H1 (cell line): ENCODE measurements at regions not wholly inside any gene's neighbourhood (a gene's known extent, or its start where the extent isn't known, plus 50 kb on each side); places are given as distances from the start of the nearest gene placed in this dataset.

Experiments
- CTCF ChIA-PET: fragments of 300-600 bp; sonication (Branson Sonifier 250); formaldehyde crosslinking; loops from one replicate; lab custom pipeline; 2021; ENCODE audit not compliant: partially characterized antibody; lab: Charles Lee
- POLR2A ChIA-PET: fragments of 300-600 bp; sonication (Branson Sonifier 250); formaldehyde crosslinking; loops from one replicate; lab custom pipeline; 2021; ENCODE audit warnings: inconsistent platforms; ENCODE audit not compliant: partially characterized antibody; lab: Charles Lee
- DNase-seq, 2 experiments: peaks; one replicate each; pipeline versions ENCODE4 v3.0.0 to v3.0.0-alpha.2; 2010 to 2022; ENCODE audit warnings: low spot score in 2 of 2, low read depth in 1 of 2, mixed read lengths in 1 of 2
- FAIRE-seq: peaks from 2 replicates; lab custom pipeline; 2011; peaks lifted over from hg19 to GRCh38; lab: Jason Lieb, UNC
- H2AFZ ChIP-seq: 2 replicates; pipeline ENCODE4 v1.8.1; 2012; ENCODE audit warnings: low read length, inconsistent platforms
- H2AK5ac ChIP-seq: 2 replicates; pipeline ENCODE4 v1.6.1; 2013; ENCODE audit warnings: low read depth, low read length
- H2BK120ac ChIP-seq: replicated peaks from 2 replicates; pipeline ENCODE3; 2013; ENCODE audit warnings: low read depth, low read length, inconsistent platforms
- H2BK12ac ChIP-seq: 2 replicates; pipeline ENCODE4 v1.6.1; 2013; ENCODE audit warnings: low read depth, low read length
- H2BK15ac ChIP-seq: 2 replicates; pipeline ENCODE4 v1.6.1; 2013; ENCODE audit warnings: low read length
- H2BK20ac ChIP-seq: 2 replicates; pipeline ENCODE4 v1.6.1; 2013; ENCODE audit warnings: low read length
- H2BK5ac ChIP-seq: 2 replicates; pipeline ENCODE4 v1.6.1; 2013; ENCODE audit warnings: low read depth, low read length
- H3K14ac ChIP-seq: 2 replicates; pipeline ENCODE4 v1.6.1; 2013; ENCODE audit warnings: inconsistent platforms; ENCODE audit not compliant: insufficient read length
- H3K18ac ChIP-seq: 2 replicates; pipeline ENCODE4 v1.6.1; 2013; ENCODE audit warnings: low read length; ENCODE audit errors: extremely low read depth
- H3K23ac ChIP-seq: 2 replicates; pipeline ENCODE4 v1.6.1; 2013; ENCODE audit warnings: inconsistent platforms; ENCODE audit not compliant: insufficient read length
- H3K23me2 ChIP-seq: 2 replicates; pipeline ENCODE4 v1.6.1; 2013; ENCODE audit warnings: low read depth, low read length
- H3K27ac ChIP-seq: 2 replicates; pipeline ENCODE4 v1.6.1; 2011; ENCODE audit warnings: low read depth, low read length, inconsistent platforms
- H3K27me3 ChIP-seq, 4 experiments: replicated peaks in 1 of 4; 1 replicate in 1 of 4; 2 replicates in 3 of 4; pipeline versions ENCODE4 v1.6.1 to v1.8.1; 2011 to 2013; ENCODE audit warnings: low read length in 3 of 4, mild to moderate bottlenecking in 3 of 4, inconsistent platforms in 2 of 4, mixed read lengths in 2 of 4, moderate library complexity in 1 of 4; ENCODE audit not compliant: control insufficient read depth in 3 of 4, insufficient read depth in 3 of 4; ENCODE audit errors: extremely low read depth in 1 of 4
- H3K36me3 ChIP-seq, 4 experiments: 2 replicates each; pipeline versions ENCODE4 v1.6.1 to v1.8.1; 2011 to 2013; ENCODE audit warnings: mild to moderate bottlenecking in 4 of 4, low read length in 3 of 4, moderate library complexity in 2 of 4, control low read depth in 1 of 4, inconsistent platforms in 1 of 4; ENCODE audit not compliant: insufficient read depth in 4 of 4, control insufficient read depth in 2 of 4
- H3K4ac ChIP-seq: replicated peaks from 2 replicates; pipeline ENCODE3; 2013; ENCODE audit warnings: low read length, low read depth, mixed read lengths, inconsistent platforms; ENCODE audit not compliant: insufficient read length
- H3K4me1 ChIP-seq, 4 experiments: replicated peaks in 1 of 4; 1 replicate in 1 of 4; 2 replicates in 3 of 4; pipeline versions ENCODE4 v1.6.1 to v1.8.1; 2011 to 2013; ENCODE audit warnings: low read length in 3 of 4, inconsistent platforms in 2 of 4, mixed read lengths in 1 of 4; ENCODE audit not compliant: insufficient read depth in 4 of 4, control insufficient read depth in 3 of 4
- H3K4me2 ChIP-seq, 2 experiments: 2 replicates each; pipeline versions ENCODE4 v1.6.1 to v1.8.1; 2011 to 2013; ENCODE audit warnings: low read depth in 2 of 2, low read length in 2 of 2, control low read depth in 1 of 2, inconsistent platforms in 1 of 2, mild to moderate bottlenecking in 1 of 2; ENCODE audit not compliant: insufficient read depth in 1 of 2
- H3K4me3 ChIP-seq, 4 experiments: fragments of 200-600, 300-600 bp in 1 of 4; sonication (generic), shearing (Covaris generic), sonication (Bioruptor Twin) in 1 of 4; 2 replicates each; pipeline versions ENCODE4 v1.5.1 to v1.8.1; 2011 to 2016; ENCODE audit warnings: low read length in 4 of 4, low read depth in 3 of 4, control low read depth in 2 of 4, inconsistent platforms in 2 of 4, mild to moderate bottlenecking in 2 of 4, mixed read lengths in 1 of 4, moderate library complexity in 1 of 4; ENCODE audit not compliant: insufficient read depth in 2 of 4; ENCODE audit errors: extremely low read depth in 1 of 4
- H3K56ac ChIP-seq: replicated peaks from 2 replicates; pipeline ENCODE3; 2013; ENCODE audit warnings: low read depth, mild to moderate bottlenecking, mixed read lengths, low read length, inconsistent platforms; ENCODE audit not compliant: insufficient read length
- H3K79me1 ChIP-seq: 2 replicates; pipeline ENCODE4 v1.6.1; 2013; ENCODE audit warnings: low read depth, low read length, control low read depth
- H3K79me2 ChIP-seq, 2 experiments: 2 replicates each; pipeline versions ENCODE4 v1.6.1 to v1.8.1; 2012 to 2013; ENCODE audit warnings: low read length in 2 of 2, mild to moderate bottlenecking in 2 of 2, inconsistent platforms in 1 of 2; ENCODE audit not compliant: insufficient read depth in 2 of 2, control insufficient read depth in 1 of 2
- H3K9ac ChIP-seq, 4 experiments: replicated peaks in 1 of 4; 1 replicate in 1 of 4; 2 replicates in 3 of 4; pipeline versions ENCODE4 v1.6.1 to v1.8.1; 2011 to 2013; ENCODE audit warnings: low read depth in 3 of 4, low read length in 3 of 4, control low read depth in 2 of 4, mild to moderate bottlenecking in 2 of 4, moderate library complexity in 2 of 4, inconsistent platforms in 1 of 4; ENCODE audit errors: extremely low read depth in 1 of 4
- H3K9me3 ChIP-seq, 2 experiments: 2 replicates each; pipeline versions ENCODE4 v1.6.1 to v1.8.1; 2012 to 2013; ENCODE audit warnings: mild to moderate bottlenecking in 2 of 2, moderate library complexity in 2 of 2, control low read depth in 1 of 2, inconsistent platforms in 1 of 2, low read depth in 1 of 2, low read length in 1 of 2, mixed read lengths in 1 of 2; ENCODE audit not compliant: insufficient read depth in 2 of 2
- H4K20me1 ChIP-seq, 2 experiments: replicated peaks in 1 of 2; 2 replicates each; pipeline versions ENCODE3 to v1.8.1; 2011 to 2013; ENCODE audit warnings: inconsistent platforms in 2 of 2, low read length in 2 of 2, mild to moderate bottlenecking in 1 of 2; ENCODE audit not compliant: insufficient read depth in 2 of 2, control insufficient read depth in 1 of 2
- H4K5ac ChIP-seq: 2 replicates; pipeline ENCODE4 v1.6.1; 2013; ENCODE audit warnings: low read length, low read depth, mixed read lengths, inconsistent platforms; ENCODE audit not compliant: insufficient read length
- H4K8ac ChIP-seq: 2 replicates; pipeline ENCODE4 v1.8.0; 2013; ENCODE audit warnings: mild to moderate bottlenecking, moderate library complexity, low read length, inconsistent platforms; ENCODE audit not compliant: insufficient read depth; ENCODE audit errors: extremely low read depth
- H4K91ac ChIP-seq: replicated peaks from 2 replicates; pipeline ENCODE3; 2013; ENCODE audit warnings: low read length, mixed read lengths, inconsistent platforms; ENCODE audit not compliant: insufficient read length
- CREB1 ChIP-seq: IDR thresholded peaks from 2 replicates; pipeline ENCODE4 v1.6.1; 2012; ENCODE audit warnings: inconsistent platforms
- EGR1 ChIP-seq: IDR thresholded peaks from 2 replicates; pipeline ENCODE4 v1.6.1; 2011; ENCODE audit warnings: low read depth, low read length, borderline replicate concordance
- KDM1A ChIP-seq: fragments of 200-600, 300-600 bp; sonication (generic); IDR thresholded peaks from 2 replicates; pipeline ENCODE4 v1.7.1; 2016; ENCODE audit warnings: mild to moderate bottlenecking, low read length, borderline replicate concordance
- RNF2 ChIP-seq: fragments of 200-900, 300-1000 bp; sonication (generic); IDR thresholded peaks from 2 replicates; pipeline ENCODE4 v1.7.1; 2016; ENCODE audit warnings: borderline replicate concordance, low read depth, mild to moderate bottlenecking, antibody characterized with exemption, low read length; ENCODE audit not compliant: poor library complexity, severe bottlenecking; ENCODE audit errors: missing control alignments
- SAP30 ChIP-seq: fragments of 300-600 bp; sonication (generic); IDR thresholded peaks from 2 replicates; pipeline ENCODE4 v1.7.1; 2012; ENCODE audit warnings: low read length, moderate library complexity, mild to moderate bottlenecking, inconsistent platforms; ENCODE audit not compliant: insufficient read depth, insufficient replicate concordance
- TEAD4 ChIP-seq: IDR thresholded peaks from 2 replicates; pipeline ENCODE4 v1.6.1; 2012; ENCODE audit warnings: low read depth, low read length, inconsistent platforms, mixed read lengths
- WGBS, 2 experiments: shearing (Covaris generic) in 1 of 2; methylation state at CpG; one replicate each; pipeline versions ENCODE4 v1.1.6 to v1.1.7; 2013 to 2015; ENCODE audit warnings: low lambda C conversion rate in 2 of 2, mixed read lengths in 2 of 2, inconsistent platforms in 1 of 2, low coverage in 1 of 2, missing lambda C conversion rate in 1 of 2; ENCODE audit not compliant: insufficient replicate concordance in 2 of 2, insufficient coverage in 1 of 2, insufficient read length in 1 of 2; ENCODE audit errors: extremely low coverage in 1 of 2, missing lambda C conversion rate in 1 of 2; 5-methylcytosine and 5-hydroxymethylcytosine counted together
- TF ChIP-seq, protein P1 (sequence below), 3 experiments: IDR thresholded peaks; 1 replicate in 2 of 3; 2 replicates in 1 of 3; pipeline versions ENCODE4 v1.5.1 to v1.6.1; 2011; ENCODE audit warnings: low read length in 3 of 3, mild to moderate bottlenecking in 3 of 3, inconsistent platforms in 2 of 3, low read depth in 1 of 3, moderate library complexity in 1 of 3; ENCODE audit not compliant: insufficient read depth in 1 of 3; ENCODE audit errors: control extremely low read depth in 1 of 3
- TF ChIP-seq, protein P2 (sequence below): IDR thresholded peaks from 2 replicates; pipeline ENCODE4 v1.6.1; 2012; ENCODE audit warnings: inconsistent platforms

DNA sequence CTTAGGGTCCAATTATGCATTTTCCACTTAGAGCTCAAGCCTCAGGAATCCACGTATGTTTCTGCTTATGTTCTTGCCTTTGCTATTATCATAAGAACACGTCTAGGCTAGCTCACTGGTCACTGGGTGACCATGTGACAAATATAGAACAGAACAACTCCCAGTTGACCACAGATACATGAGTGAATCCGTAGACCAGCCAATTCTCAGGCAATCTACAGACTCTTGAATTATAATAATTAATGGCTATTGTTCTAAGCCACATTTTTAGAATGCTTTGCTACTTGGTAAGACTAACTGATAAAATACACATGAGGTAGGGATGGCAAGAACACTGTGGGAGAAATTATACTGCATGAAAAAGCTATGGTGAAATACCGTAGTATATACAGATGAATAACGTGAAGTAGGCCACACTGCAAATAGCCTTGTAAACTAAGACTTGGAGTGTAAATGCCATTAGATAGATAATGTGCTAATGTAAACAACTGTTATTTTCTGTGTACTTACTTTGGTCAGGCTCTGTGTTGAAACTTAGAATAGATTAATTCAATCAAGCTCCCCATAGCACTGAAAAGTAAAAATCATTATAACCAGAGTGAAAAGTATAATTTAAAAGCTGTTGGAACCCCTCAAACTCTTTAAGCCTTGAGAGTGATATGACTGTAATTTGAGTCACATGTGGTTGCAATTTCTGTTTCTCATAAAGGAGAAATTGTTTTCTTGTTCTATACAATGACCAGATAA is 366.2 kb upstream of the CCDC179 start:
- Histone ChIP-seq H3K9me3 (no peaks in the 10 kb centered on the region), H3K23ac (no peak overlapping the region), H3K79me2 (no peaks in the 10 kb centered on the region), H2BK5ac (no peak overlapping the region), H3K79me1 (no peaks in the 10 kb centered on the region), H2BK15ac (no peak overlapping the region), H2BK120ac (no peak overlapping the region), H3K27me3 (no peaks in the 10 kb centered on the region), H3K23me2 (no peaks in the 10 kb centered on the region), H3K56ac (no peak overlapping the region), H2AK5ac (no peak overlapping the region), H3K4ac (no peak overlapping the region), H4K20me1 (no peaks in the 10 kb centered on the region), H3K4me1 (no peaks in the 10 kb centered on the region), H4K5ac (no peak overlapping the region), H3K36me3 (no peaks in the 10 kb centered on the region), H3K18ac (no peak overlapping the region), H3K9ac (no peak overlapping the region), H4K8ac (no peak overlapping the region), H2BK20ac (no peak overlapping the region), H3K4me2 (no peak overlapping the region), H4K91ac (no peak overlapping the region), H3K4me3 (no peak overlapping the region), H2AFZ (no peak overlapping the region), H3K27ac (no peak overlapping the region), H2BK12ac (no peak overlapping the region), H3K14ac (no peak overlapping the region)
- FAIRE-seq, result no peak
- WGBS, 2 experiments, result 86% methylated on average over 5 of the region's 5 CpGs; no CpG with 5 or more reads in 1 of the 2 experiments
- DNase-seq, result no peak
- POLR2A ChIA-PET, result no interaction called here
- no peak for TF ChIP-seq SAP30
- TF ChIP-seq, protein P1, sequence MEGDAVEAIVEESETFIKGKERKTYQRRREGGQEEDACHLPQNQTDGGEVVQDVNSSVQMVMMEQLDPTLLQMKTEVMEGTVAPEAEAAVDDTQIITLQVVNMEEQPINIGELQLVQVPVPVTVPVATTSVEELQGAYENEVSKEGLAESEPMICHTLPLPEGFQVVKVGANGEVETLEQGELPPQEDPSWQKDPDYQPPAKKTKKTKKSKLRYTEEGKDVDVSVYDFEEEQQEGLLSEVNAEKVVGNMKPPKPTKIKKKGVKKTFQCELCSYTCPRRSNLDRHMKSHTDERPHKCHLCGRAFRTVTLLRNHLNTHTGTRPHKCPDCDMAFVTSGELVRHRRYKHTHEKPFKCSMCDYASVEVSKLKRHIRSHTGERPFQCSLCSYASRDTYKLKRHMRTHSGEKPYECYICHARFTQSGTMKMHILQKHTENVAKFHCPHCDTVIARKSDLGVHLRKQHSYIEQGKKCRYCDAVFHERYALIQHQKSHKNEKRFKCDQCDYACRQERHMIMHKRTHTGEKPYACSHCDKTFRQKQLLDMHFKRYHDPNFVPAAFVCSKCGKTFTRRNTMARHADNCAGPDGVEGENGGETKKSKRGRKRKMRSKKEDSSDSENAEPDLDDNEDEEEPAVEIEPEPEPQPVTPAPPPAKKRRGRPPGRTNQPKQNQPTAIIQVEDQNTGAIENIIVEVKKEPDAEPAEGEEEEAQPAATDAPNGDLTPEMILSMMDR (IDR thresholded peaks at IDR 0.05; ENCODE audit: control extremely low read depth in 1 of 3, insufficient read depth in 1 of 3, low read depth in 1 of 3, low read length in 3 of 3), result no peak
- TF ChIP-seq EGR1, result no peak
- no peak for TF ChIP-seq KDM1A
- no peak for TF ChIP-seq TEAD4
- TF ChIP-seq RNF2, result no peak
- TF ChIP-seq CREB1, result no peak
- TF ChIP-seq, protein P2, sequence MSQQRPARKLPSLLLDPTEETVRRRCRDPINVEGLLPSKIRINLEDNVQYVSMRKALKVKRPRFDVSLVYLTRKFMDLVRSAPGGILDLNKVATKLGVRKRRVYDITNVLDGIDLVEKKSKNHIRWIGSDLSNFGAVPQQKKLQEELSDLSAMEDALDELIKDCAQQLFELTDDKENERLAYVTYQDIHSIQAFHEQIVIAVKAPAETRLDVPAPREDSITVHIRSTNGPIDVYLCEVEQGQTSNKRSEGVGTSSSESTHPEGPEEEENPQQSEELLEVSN, result no peak
- CTCF ChIA-PET, result no interaction called here
